RWPE2 (cell line): ENCODE measurements at regions not wholly inside any gene's neighbourhood (a gene's known extent, or its start where the extent isn't known, plus 50 kb on each side); places are given as distances from the start of the nearest gene placed in this dataset.
A peak's percentile ranks its signal among the peaks of the same experiment; 100 is the strongest.

Source experiments
- ATAC-seq: fragments of 200-7000 bp; cut with Tn5 transposase; 3 replicates; pipeline ENCODE4 v1.9.1; 2021; ENCODE audit warnings: low read depth
- DNase-seq: peaks from one replicate; pipeline ENCODE4 v3.0.0-alpha.2; 2020; ENCODE audit warnings: low spot score
- H3K27ac ChIP-seq: fragments of 450-650 bp; 2 replicates; pipeline ENCODE4 v1.5.1; 2017; ENCODE audit warnings: mild to moderate bottlenecking; ENCODE audit not compliant: poor library complexity, severe bottlenecking
- H3K27me3 ChIP-seq: fragments of 250-450 bp; sonication (Bioruptor Pico); 2 replicates; pipeline ENCODE4 v1.5.1; 2021; ENCODE audit warnings: mild to moderate bottlenecking, moderate library complexity; ENCODE audit not compliant: insufficient read depth, poor library complexity, severe bottlenecking
- H3K36me3 ChIP-seq: fragments of 250-450 bp; sonication (Bioruptor Pico); 2 replicates; pipeline ENCODE4 v1.5.1; 2020; ENCODE audit warnings: low read depth, mild to moderate bottlenecking, moderate library complexity
- H3K4me1 ChIP-seq: fragments of 250-450 bp; sonication (Bioruptor Pico); 2 replicates; pipeline ENCODE4 v1.5.1; 2021; ENCODE audit warnings: mild to moderate bottlenecking, moderate library complexity; ENCODE audit not compliant: insufficient read depth, poor library complexity, severe bottlenecking
- H3K4me3 ChIP-seq: fragments of 250-450 bp; sonication (Bioruptor Pico); 2 replicates; pipeline ENCODE4 v1.5.1; 2021; ENCODE audit warnings: mild to moderate bottlenecking, moderate library complexity; ENCODE audit not compliant: severe bottlenecking
- H3K9me3 ChIP-seq: fragments of 250-450 bp; sonication (Bioruptor Pico); 2 replicates; pipeline ENCODE4 v1.5.1; 2021; ENCODE audit warnings: mild to moderate bottlenecking, moderate library complexity; ENCODE audit not compliant: severe bottlenecking
- TF ChIP-seq, protein P1 (sequence below): fragments of 450-650 bp; IDR thresholded peaks from one replicate; pipeline ENCODE4 v1.5.1; 2017; ENCODE audit warnings: mild to moderate bottlenecking, moderate library complexity; ENCODE audit not compliant: poor library complexity, severe bottlenecking

DNA sequence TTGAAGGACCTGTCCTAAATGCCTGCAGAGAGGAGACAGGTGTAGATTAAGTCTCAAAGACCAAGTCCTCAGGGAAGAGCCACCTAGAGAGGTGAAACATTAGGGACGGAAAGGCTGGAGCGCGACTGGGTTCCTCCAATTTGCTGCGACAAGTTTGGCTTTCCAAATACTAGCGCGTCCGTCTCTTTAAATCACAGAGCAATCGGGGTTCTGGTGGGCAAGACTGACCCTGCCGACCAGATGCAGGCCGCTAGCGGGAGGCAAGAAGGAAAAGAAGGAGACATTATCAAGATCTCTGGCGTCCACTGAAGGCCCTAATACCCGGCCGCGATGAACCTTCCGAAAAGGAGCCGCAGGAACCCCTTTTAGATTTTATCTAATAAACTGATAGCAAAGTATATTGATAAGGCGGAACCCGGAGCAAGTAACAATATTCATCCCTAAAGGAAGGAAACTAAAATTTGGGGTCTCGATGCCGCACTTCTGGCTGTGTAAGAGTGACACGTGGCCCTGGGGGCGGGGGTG is 128.2 kb upstream of the C11orf58 start:
- Histone ChIP-seq H3K9me3 (no peaks in the 10 kb centered on the region), H3K4me3 (no peak overlapping the region), H3K27ac (no peak overlapping the region), H3K4me1 (no peaks in the 10 kb centered on the region), H3K27me3 (peaks cover 89% of the 10 kb centered on the region), H3K36me3 (no peaks in the 10 kb centered on the region)
- DNase-seq (no peak), ATAC-seq (no peak)
- TF ChIP-seq, protein P1, sequence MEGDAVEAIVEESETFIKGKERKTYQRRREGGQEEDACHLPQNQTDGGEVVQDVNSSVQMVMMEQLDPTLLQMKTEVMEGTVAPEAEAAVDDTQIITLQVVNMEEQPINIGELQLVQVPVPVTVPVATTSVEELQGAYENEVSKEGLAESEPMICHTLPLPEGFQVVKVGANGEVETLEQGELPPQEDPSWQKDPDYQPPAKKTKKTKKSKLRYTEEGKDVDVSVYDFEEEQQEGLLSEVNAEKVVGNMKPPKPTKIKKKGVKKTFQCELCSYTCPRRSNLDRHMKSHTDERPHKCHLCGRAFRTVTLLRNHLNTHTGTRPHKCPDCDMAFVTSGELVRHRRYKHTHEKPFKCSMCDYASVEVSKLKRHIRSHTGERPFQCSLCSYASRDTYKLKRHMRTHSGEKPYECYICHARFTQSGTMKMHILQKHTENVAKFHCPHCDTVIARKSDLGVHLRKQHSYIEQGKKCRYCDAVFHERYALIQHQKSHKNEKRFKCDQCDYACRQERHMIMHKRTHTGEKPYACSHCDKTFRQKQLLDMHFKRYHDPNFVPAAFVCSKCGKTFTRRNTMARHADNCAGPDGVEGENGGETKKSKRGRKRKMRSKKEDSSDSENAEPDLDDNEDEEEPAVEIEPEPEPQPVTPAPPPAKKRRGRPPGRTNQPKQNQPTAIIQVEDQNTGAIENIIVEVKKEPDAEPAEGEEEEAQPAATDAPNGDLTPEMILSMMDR = no peak

DNA sequence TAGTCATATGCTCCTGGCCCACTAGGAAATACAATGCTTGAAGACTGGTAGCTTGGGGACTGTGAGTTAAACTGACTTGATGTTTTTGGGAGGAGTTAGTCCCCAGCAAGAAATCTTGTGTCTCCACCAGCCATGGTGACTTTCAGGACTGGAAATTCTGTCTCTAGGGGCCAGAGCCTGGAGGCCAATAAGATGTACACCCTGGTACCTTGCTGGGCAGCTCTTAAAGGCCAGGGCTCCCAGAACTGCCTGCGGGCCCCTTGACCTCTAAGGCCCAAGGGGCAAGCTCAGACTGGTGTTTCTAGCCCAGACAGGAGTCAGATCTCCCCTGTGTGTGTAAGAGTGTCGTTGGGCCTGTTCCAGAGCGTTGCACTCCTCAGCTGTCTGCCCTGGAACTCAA is 128.7 kb upstream of the C11orf58 start:
- no peak for ATAC-seq
- Histone ChIP-seq H3K4me1 (no peaks in the 10 kb centered on the region), H3K9me3 (no peaks in the 10 kb centered on the region), H3K27ac (no peak overlapping the region), H3K36me3 (no peaks in the 10 kb centered on the region), H3K4me3 (no peak overlapping the region), H3K27me3 (peaks cover 87% of the 10 kb centered on the region)
- TF ChIP-seq, protein P1 = no peak
- DNase-seq = no peak

DNA sequence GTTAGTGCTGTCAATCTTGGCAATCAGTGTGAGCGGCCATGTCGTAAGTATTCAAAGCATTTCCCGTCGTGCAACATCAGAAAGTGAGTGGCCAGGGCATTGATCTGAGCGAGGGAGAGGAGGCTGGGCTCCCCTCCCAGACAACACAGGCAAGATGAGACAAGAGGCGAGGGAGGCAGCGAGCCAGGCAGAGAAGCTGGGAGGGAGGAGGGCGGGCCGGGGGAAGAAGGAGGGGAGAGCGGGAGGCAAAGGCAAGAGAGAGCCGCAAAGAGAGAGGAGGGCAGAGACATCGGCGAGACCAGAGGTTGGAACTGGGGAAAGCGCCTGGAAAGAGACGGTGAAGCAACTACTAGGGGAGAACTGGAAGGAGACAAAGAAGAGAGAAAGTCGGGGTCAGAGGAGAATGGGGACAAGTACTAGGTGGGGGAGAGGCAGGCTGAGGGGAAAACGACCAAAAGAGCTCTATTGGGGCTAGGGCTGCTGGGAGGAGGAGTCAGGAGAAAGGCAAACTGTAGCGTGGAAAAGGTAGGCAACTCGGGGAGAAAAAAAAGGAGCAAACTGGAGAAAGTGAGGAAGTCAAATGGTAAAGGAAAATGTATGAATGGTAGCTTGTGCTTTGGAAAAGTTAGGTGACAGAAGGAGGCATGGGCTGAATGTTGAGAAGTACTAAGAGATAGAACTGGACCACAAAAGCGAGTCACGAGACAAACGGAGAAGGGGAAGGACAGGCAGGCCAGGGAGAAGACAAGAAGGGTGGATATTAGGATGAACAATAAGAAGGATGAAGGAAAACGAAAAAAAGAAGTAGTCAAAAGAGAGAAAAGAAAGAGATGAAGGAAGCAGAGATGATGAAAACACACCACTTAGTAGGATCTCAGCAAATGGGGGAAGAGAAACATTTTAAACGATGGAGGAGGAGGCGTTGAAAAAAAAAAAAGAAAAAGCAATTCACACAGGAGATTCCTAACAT is 130.5 kb upstream of the C11orf58 start:
- Histone ChIP-seq H3K4me1 (no peaks in the 10 kb centered on the region), H3K27ac (no peak overlapping the region), H3K4me3 (peak overlapping the region; percentile 41), H3K9me3 (no peaks in the 10 kb centered on the region), H3K36me3 (no peaks in the 10 kb centered on the region), H3K27me3 (peaks cover 78% of the 10 kb centered on the region)
- DNase-seq (peak; percentile 57), ATAC-seq (peak; percentile 48)
- TF ChIP-seq, protein P1 = no peak

DNA sequence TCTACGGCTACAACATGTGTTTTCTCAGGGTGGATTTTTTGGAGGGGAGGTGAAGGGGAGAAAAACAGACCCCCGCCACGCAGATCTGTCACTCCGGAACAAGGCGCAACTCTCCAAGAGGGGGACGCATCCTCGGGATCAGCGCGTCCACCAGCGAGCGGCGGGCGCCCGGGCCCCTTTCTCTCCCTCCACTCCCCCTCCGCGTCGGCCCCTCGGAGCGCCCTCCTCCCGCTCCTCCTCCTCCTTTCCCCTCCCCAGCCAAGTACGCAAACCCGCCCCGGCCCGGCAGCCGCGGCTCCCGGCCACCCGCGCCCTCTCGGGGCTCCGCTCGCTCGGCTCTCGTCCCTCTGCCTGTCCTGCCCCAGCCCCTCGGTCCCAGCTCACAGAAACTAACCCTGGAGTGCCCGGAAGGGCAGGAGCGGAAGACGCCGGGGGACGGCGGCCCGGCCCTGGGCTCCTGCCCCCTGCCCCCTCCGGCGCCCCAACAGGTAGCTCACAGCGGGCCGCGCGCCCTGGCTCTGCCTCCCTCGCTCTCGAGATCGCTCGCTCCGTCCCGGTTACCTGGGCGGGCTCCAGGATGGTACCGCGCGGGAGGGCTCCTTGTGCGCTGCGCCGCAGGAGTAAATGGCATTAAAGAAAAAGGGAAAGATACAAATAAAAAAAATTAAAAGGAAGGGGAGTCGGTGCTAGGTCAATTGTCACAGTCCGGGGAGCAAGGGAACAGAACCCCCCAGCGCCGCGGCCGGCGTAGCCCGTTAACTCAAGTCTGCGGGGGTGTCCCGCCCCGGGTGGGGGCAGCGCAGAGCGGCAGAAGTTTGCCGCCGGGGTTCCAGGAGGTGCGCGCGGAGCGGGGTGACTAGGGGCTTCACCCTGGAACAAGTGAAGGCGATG is 131.4 kb upstream of the C11orf58 start:
- Histone ChIP-seq H3K27ac (no peak overlapping the region), H3K9me3 (no peaks in the 10 kb centered on the region), H3K36me3 (no peaks in the 10 kb centered on the region), H3K27me3 (peaks cover 70% of the 10 kb centered on the region), H3K4me3 (peak overlapping the region; percentile 41), H3K4me1 (no peaks in the 10 kb centered on the region)
- TF ChIP-seq, protein P1 = no peak
- ATAC-seq (peak; percentile 46), DNase-seq (peak; percentile 47)
